Ovary (tissue), 7 donors: ENCODE measurements at regions not wholly inside any gene's neighbourhood (a gene's known extent, or its start where the extent isn't known, plus 50 kb on each side); places are given as distances from the start of the nearest gene placed in this dataset.

Experiments used
- DNase-seq, 5 donors: peaks; one replicate each; pipeline ENCODE4 v3.0.0-alpha.2; 2019 to 2020
- H3K27ac ChIP-seq, 2 donors: fragments of 200-600 bp; one replicate each; pipeline versions ENCODE4 v1.5.1 to v1.8.0; 2019 to 2022
- H3K27me3 ChIP-seq: fragments of 200-600 bp; one replicate; pipeline ENCODE4 v1.8.0; 2022
- H3K36me3 ChIP-seq: fragments of 200-600 bp; sonication (generic); one replicate; pipeline ENCODE4 v1.5.1; 2019
- H3K4me1 ChIP-seq: one replicate; pipeline ENCODE4 v1.8.1; 2013; ENCODE audit warnings: mild to moderate bottlenecking, moderate library complexity; ENCODE audit not compliant: insufficient read depth
- H3K4me3 ChIP-seq: fragments of 200-600 bp; sonication (generic); one replicate; pipeline ENCODE4 v1.5.1; 2017
- H3K9me3 ChIP-seq, 2 donors: fragments of 200-600 bp in 1 of 2; sonication (generic) in 1 of 2; one replicate each; pipeline versions ENCODE4 v1.5.1 to v1.8.1; 2013 to 2019; ENCODE audit warnings: mild to moderate bottlenecking in 1 of 2, moderate library complexity in 1 of 2
- CTCF ChIP-seq, 3 donors: fragments of 450-650 bp in 2 of 3; fragments of 200-600 bp in 1 of 3; IDR thresholded peaks; one replicate each; pipeline versions ENCODE4 v1.5.1 to v1.8.0; 2016 to 2022; ENCODE audit warnings: antibody characterized with exemption in 3 of 3, mild to moderate bottlenecking in 1 of 3
- EP300 ChIP-seq: sonication (generic); formaldehyde crosslinking; IDR thresholded peaks from one replicate; pipeline ENCODE4 v1.6.1; 2017; ENCODE audit warnings: antibody characterized with exemption
- POLR2A ChIP-seq: fragments of 450-650 bp; IDR thresholded peaks from one replicate; pipeline ENCODE4 v1.6.1; 2017; ENCODE audit warnings: antibody characterized with exemption, mild to moderate bottlenecking, moderate library complexity
- WGBS, 3 donors: extraction: QIAGEN DNeasy Blood & Tissue Kit in 1 of 3; methylation state at CpG; one replicate each; pipeline versions ENCODE4 v1.1.5 to v1.1.7; 2013 to 2017; 5-methylcytosine and 5-hydroxymethylcytosine counted together
- intact Hi-C, 4 donors: fragments of 100-400 bp; cut with DNase I; formaldehyde crosslinking; loops; one replicate each; pipeline versions ENCODE4 v1.11.0 to v1.15.1; 2022 to 2023
- donor health status: DM: no; HTN: no; CAD: no; lungs with moderate emphysema.
- donor health status: DM: no; HTN: no; CAD: no.
- donor health status: Bipolar disorder and iron deficiency.
- donor health status: DM: no; HTN: no; CAD: no.
- donor health status: DM: yes; HTN: yes; CAD: no.

- H3K36me3 ChIP-seq: no peaks in the 10 kb centered on the region
- no peak overlapping the region for H3K4me3 ChIP-seq
- H3K9me3 ChIP-seq: no peaks in the 10 kb centered on the region
- no peaks in the 10 kb centered on the region for H3K27me3 ChIP-seq
- H3K4me1 ChIP-seq: no peaks in the 10 kb centered on the region
- intact Hi-C loops: no loop called here
- TF ChIP-seq POLR2A (no peak), EP300 (no peak)
- DNase-seq: no peak
- no peak overlapping the region for H3K27ac ChIP-seq
- 73 to 77% (median 73%) methylated on average over 5 of the region's 5 CpGs for WGBS, 3 donors
Measured at GRCh38 chr3:21989341-21990042, 238.5 kb upstream of the ZNF385D start.

- Histone ChIP-seq H3K27ac (no peak overlapping the region), H3K9me3 (no peaks in the 10 kb centered on the region), H3K4me1 (no peaks in the 10 kb centered on the region), H3K36me3 (no peaks in the 10 kb centered on the region), H3K27me3 (no peaks in the 10 kb centered on the region), H3K4me3 (no peak overlapping the region)
- intact Hi-C loops: no loop called here
- no peak for DNase-seq
- TF ChIP-seq CTCF (IDR thresholded peaks at IDR 0.05) (no peak), POLR2A (no peak), EP300 (no peak)
- WGBS, 3 donors: 21 to 27% (median 25%) methylated on average over 3 of the region's 3 CpGs
Measured at GRCh38 chr3:21991061-21991460, 240.1 kb upstream of the ZNF385D start.

GRCh38 chr3:21995079-21995607 is 244.1 kb upstream of the ZNF385D start:
- DNase-seq: no peak
- Histone ChIP-seq H3K4me1 (no peaks in the 10 kb centered on the region), H3K9me3 (no peaks in the 10 kb centered on the region), H3K27me3 (no peaks in the 10 kb centered on the region), H3K4me3 (no peak overlapping the region), H3K36me3 (no peaks in the 10 kb centered on the region), H3K27ac (no peak overlapping the region)
- 69 to 73% (median 70%) methylated on average over 2 of the region's 2 CpGs for WGBS, 3 donors
- TF ChIP-seq EP300 (no peak), CTCF (IDR thresholded peaks at IDR 0.05) (no peak), POLR2A (no peak)
- intact Hi-C loops: no loop called here

- 91 to 95% (median 91%) methylated on average over 2 of the region's 2 CpGs for WGBS, 3 donors
Measured at GRCh38 chr3:22007368-22007767, 256.4 kb upstream of the ZNF385D start.

More at GRCh38 chr3:22007368-22007767, 256.4 kb upstream of the ZNF385D start:
- intact Hi-C loops: no loop called here
- no peak for DNase-seq
- H3K9me3 ChIP-seq: no peaks in the 10 kb centered on the region
- no peaks in the 10 kb centered on the region for H3K4me1 ChIP-seq
- H3K27me3 ChIP-seq: no peaks in the 10 kb centered on the region
- H3K27ac ChIP-seq: no peak overlapping the region
- H3K4me3 ChIP-seq: no peak overlapping the region
- H3K36me3 ChIP-seq: no peaks in the 10 kb centered on the region
- TF ChIP-seq CTCF (IDR thresholded peaks at IDR 0.05) (no peak), EP300 (no peak), POLR2A (no peak)
